GM12891 (cell line): ENCODE measurements at regions not wholly inside any gene's neighbourhood (a gene's known extent, or its start where the extent isn't known, plus 50 kb on each side); places are given as distances from the start of the nearest gene placed in this dataset.

ENCODE experiments used
- PAX5 ChIP-seq: IDR thresholded peaks from 2 replicates; pipeline ENCODE4 v1.6.1; 2011; ENCODE audit warnings: low read length, moderate library complexity, mild to moderate bottlenecking; ENCODE audit not compliant: insufficient read depth, severe bottlenecking
- POLR2A ChIP-seq: IDR thresholded peaks from 2 replicates; pipeline ENCODE4 v1.6.1; 2011; ENCODE audit warnings: low read depth, low read length, control low read depth
- POLR2AphosphoS5 ChIP-seq: IDR thresholded peaks from 2 replicates; pipeline ENCODE4 v1.6.1; 2011; ENCODE audit warnings: low read depth, low read length, control low read depth
- SPI1 ChIP-seq: IDR thresholded peaks from 2 replicates; pipeline ENCODE4 v1.6.1; 2011; ENCODE audit warnings: low read depth, low read length, control low read depth
- TAF1 ChIP-seq: IDR thresholded peaks from 2 replicates; pipeline ENCODE4 v1.6.1; 2011; ENCODE audit warnings: low read depth, low read length, control low read depth

- TF ChIP-seq TAF1 (no peak), POLR2A (no peak), POLR2AphosphoS5 (no peak), SPI1 (no peak), PAX5 (no peak)
These were observed 1097.2 kb downstream of the BCL11A start for GRCh38 chr2:59456285-59456684.
